GM18508 (cell line): ENCODE measurements at regions not wholly inside any gene's neighbourhood (a gene's known extent, or its start where the extent isn't known, plus 50 kb on each side); places are given as distances from the start of the nearest gene placed in this dataset.
A peak's percentile ranks its signal among the peaks of the same experiment; 100 is the strongest.
"Not testable (repeated sequence)": the region's sequence is repeated elsewhere in the genome, so short reads cannot be mapped to it uniquely, and the experiment has no call there.

Experiments
- ATAC-seq: cut with Tn5 transposase; IDR thresholded peaks from one replicate; pipeline ENCODE4 v1.9.1; 2021; ENCODE audit warnings: moderate number of reproducible peaks; ENCODE audit not compliant: insufficient read depth, unreplicated experiment

- ATAC-seq: no peak
Measured at GRCh38 chr6:93183531-93183972, 235.8 kb downstream of the EPHA7 start.

- no peak for ATAC-seq
Measured at GRCh38 chr6:93182938-93183479, 236.3 kb downstream of the EPHA7 start.

- no peak for ATAC-seq
Measured at GRCh38 chr6:93177918-93178317, 241.4 kb downstream of the EPHA7 start.

GRCh38 chr6:93177438-93177837 is 241.9 kb downstream of the EPHA7 start:
- ATAC-seq: no peak

- ATAC-seq: peak; percentile 97
Measured at GRCh38 chr6:93176070-93176469, 243.3 kb downstream of the EPHA7 start.

- ATAC-seq: not testable (repeated sequence)
Measured at GRCh38 chr6:93173573-93173972, 245.8 kb downstream of the EPHA7 start.

- no peak for ATAC-seq
Measured at GRCh38 chr6:93165850-93166430, 253.4 kb downstream of the EPHA7 start.

GRCh38 chr6:93164781-93165180 is 254.6 kb downstream of the EPHA7 start:
- no peak for ATAC-seq

- no peak for ATAC-seq
Measured at GRCh38 chr6:93163146-93163545, 256.2 kb downstream of the EPHA7 start.

- ATAC-seq: peak; percentile 91
Measured at GRCh38 chr6:93139408-93140081, 279.8 kb downstream of the EPHA7 start.

GRCh38 chr6:93136111-93136510 is 283.2 kb downstream of the EPHA7 start:
- ATAC-seq: no peak

GRCh38 chr6:93124006-93124632 is 295.2 kb downstream of the EPHA7 start:
- ATAC-seq: no peak

- ATAC-seq: no peak
Measured at GRCh38 chr6:93123585-93123984, 295.8 kb downstream of the EPHA7 start.

GRCh38 chr6:93120154-93120742 is 299.1 kb downstream of the EPHA7 start:
- no peak for ATAC-seq

GRCh38 chr6:93105907-93106306 is 313.5 kb downstream of the EPHA7 start:
- no peak for ATAC-seq

GRCh38 chr6:93105017-93105416 is 314.3 kb downstream of the EPHA7 start:
- ATAC-seq: no peak

- ATAC-seq: no peak
Measured at GRCh38 chr6:93104195-93104817, 315.1 kb downstream of the EPHA7 start.

- no peak for ATAC-seq
Measured at GRCh38 chr6:93088621-93089501, 330.5 kb downstream of the EPHA7 start.

GRCh38 chr6:93087606-93088005 is 331.8 kb downstream of the EPHA7 start:
- no peak for ATAC-seq

GRCh38 chr6:93086351-93086750 is 333.0 kb downstream of the EPHA7 start:
- no peak for ATAC-seq
